ENCODE measurements at regions not wholly inside any gene's neighbourhood (a gene's known extent, or its start where the extent isn't known, plus 50 kb on each side); places are given as distances from the start of the nearest gene placed in this dataset.

DNA sequence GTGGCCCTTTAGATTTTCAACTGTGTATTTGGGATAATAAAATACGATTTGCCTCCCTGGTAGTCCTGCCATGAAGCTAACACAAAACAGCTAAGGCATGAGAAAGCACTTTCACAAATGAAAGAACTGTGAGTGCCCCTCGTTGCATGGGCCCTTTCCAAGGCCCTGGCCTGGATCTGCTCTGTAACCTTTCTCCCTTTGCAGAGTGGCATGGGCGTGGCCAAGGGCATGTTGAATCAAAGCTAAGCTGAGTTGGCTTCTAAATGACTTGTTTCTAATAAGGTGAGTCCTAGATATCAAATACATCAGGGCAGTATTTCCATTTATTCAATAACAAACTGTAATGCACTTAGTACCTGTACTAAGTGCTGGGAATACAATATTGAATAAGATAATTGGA, 78.7 kb upstream of the PTPN3 start:
- no peaks in the 10 kb centered on the region for H3K36me3 Mint-ChIP-seq (ENCODE audit: insufficient read depth)
- no peak overlapping the region for H3K4me3 Mint-ChIP-seq
- H3K4me1 Mint-ChIP-seq, result no peaks in the 10 kb centered on the region
- H3K27me3 Mint-ChIP-seq, result no peaks in the 10 kb centered on the region
- DNase-seq (ENCODE audit: low spot score in 2 of 2) (no peak), ATAC-seq (replicated peaks; ENCODE audit: extremely low read depth, poor library complexity, severe bottlenecking) (no peak)
- no peak overlapping the region for H3K27ac Mint-ChIP-seq (ENCODE audit: low read depth)
- no peaks in the 10 kb centered on the region for H3K9me3 Mint-ChIP-seq

DNA sequence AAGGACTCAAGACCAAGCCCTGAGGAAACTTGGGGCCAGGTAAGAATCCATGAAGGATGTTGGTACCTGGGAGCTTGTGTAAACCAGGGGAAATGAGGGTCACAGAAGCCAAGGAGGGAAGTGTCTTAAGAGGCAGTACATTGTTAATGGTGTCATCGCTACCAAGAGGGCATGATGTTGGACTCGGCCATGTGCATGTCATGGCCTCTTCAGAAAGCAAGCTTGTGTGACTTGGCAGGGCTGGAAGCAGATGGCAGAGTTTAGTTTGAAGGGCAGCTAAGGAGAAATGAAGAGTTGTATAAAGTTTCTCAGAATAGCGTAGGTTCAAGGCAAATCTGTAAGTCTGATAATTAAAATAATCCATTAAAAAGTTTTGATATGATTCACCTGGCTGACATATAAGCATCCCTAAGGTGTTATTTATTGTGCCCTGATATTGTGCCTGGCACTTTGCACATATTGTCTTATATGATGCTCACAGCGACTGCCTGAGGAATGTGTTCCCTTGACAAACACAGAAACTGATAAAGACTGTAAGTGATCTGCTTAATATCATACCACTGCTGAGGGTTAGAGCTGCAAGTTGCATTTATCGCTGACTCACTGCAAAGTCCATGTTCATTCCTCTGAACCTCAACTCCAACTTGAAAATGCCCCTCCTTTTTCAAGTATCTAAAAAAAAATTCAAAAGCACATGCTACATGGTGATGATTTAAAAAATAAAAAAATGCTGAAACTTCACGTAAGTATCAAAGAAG, 81.3 kb upstream of the PTPN3 start:
- Mint-ChIP-seq H3K4me3 (no peak overlapping the region), H3K27me3 (peaks cover 4% of the 10 kb centered on the region), H3K9me3 (no peaks in the 10 kb centered on the region), H3K4me1 (no peaks in the 10 kb centered on the region), H3K27ac (ENCODE audit: low read depth) (no peak overlapping the region), H3K36me3 (ENCODE audit: insufficient read depth) (no peaks in the 10 kb centered on the region)
- DNase-seq (ENCODE audit: low spot score in 2 of 2) (no peak), ATAC-seq (replicated peaks; ENCODE audit: extremely low read depth, poor library complexity, severe bottlenecking) (no peak)

DNA sequence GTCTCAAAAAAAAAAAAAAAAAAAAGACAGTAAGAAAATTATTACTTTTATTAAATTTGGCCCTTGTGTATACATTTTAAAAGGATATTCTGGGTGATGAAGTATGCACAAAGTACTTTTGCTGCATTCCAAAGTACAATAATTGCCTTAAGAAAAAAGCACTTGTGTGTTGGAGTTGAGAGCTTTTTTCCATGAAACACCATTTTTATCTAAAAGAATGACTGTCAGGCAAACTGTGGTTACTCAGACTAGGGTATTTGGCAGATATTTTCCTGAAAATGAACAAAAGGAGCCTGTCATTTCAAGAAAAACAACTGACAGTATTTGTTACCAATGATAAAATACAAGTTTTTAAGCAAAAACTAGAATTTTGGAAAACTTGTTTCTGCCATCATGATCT, 84.3 kb upstream of the PTPN3 start:
- H3K27me3 Mint-ChIP-seq, result peaks cover 21% of the 10 kb centered on the region
- ATAC-seq (replicated peaks; ENCODE audit: extremely low read depth, poor library complexity, severe bottlenecking) (no peak), DNase-seq (ENCODE audit: low spot score in 2 of 2) (no peak)
- H3K9me3 Mint-ChIP-seq, result no peaks in the 10 kb centered on the region
- no peak overlapping the region for H3K27ac Mint-ChIP-seq (ENCODE audit: low read depth)
- no peak overlapping the region for H3K4me3 Mint-ChIP-seq
- H3K4me1 Mint-ChIP-seq, result no peaks in the 10 kb centered on the region
- no peaks in the 10 kb centered on the region for H3K36me3 Mint-ChIP-seq (ENCODE audit: insufficient read depth)

DNA sequence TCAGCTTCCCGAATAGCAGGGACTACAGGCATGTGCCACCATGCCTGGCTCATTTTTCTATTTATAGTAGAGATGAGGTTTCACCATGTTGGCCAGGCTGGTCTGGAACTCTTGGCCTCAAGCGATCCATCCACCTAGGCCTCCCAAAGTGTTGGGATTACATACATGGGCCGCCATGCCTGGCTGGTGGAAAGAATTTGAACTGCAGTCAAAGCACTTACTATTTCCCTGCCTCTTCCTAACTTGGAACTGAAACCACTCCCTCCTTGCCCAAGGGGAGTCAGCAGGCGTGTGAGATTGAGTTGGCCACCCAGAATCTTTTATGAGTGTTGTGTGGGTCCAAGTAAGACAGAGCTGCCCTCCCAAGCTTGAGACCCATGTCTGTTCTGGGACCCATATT, 86.1 kb upstream of the PTPN3 start:
- DNase-seq (ENCODE audit: low spot score in 2 of 2) (no peak), ATAC-seq (replicated peaks; ENCODE audit: extremely low read depth, poor library complexity, severe bottlenecking) (no peak)
- H3K36me3 Mint-ChIP-seq (ENCODE audit: insufficient read depth), result no peaks in the 10 kb centered on the region
- H3K4me1 Mint-ChIP-seq, result no peaks in the 10 kb centered on the region
- peaks cover 21% of the 10 kb centered on the region for H3K27me3 Mint-ChIP-seq
- H3K27ac Mint-ChIP-seq (ENCODE audit: low read depth), result no peak overlapping the region
- peaks cover 1% of the 10 kb centered on the region for H3K9me3 Mint-ChIP-seq
- no peak overlapping the region for H3K4me3 Mint-ChIP-seq

DNA sequence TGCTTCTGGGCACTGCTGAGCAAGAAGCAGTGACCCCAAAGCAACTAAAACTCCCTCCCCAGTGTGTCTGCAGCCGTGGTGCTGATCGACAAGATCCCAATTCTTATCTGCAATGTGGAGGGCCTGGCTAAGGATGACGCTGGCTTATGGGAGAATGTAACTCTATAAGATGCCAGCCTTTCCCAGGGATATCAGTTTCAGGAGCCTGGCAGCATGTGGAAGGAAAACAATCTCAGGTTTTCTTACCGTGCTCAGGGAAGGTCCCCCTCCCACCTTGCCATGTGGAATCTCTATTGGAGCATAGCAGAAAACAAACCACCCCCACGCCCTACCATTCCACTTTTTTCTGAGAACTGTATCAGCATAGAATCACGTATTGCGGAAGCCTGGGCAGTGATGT, 87.7 kb upstream of the PTPN3 start:
- no peak overlapping the region for H3K4me3 Mint-ChIP-seq
- ATAC-seq (replicated peaks; ENCODE audit: extremely low read depth, poor library complexity, severe bottlenecking) (no peak), DNase-seq (ENCODE audit: low spot score in 2 of 2) (no peak)
- H3K27me3 Mint-ChIP-seq, result peaks cover 21% of the 10 kb centered on the region
- no peak overlapping the region for H3K27ac Mint-ChIP-seq (ENCODE audit: low read depth)
- no peaks in the 10 kb centered on the region for H3K4me1 Mint-ChIP-seq
- H3K9me3 Mint-ChIP-seq, result peaks cover 12% of the 10 kb centered on the region
- no peaks in the 10 kb centered on the region for H3K36me3 Mint-ChIP-seq (ENCODE audit: insufficient read depth)

DNA sequence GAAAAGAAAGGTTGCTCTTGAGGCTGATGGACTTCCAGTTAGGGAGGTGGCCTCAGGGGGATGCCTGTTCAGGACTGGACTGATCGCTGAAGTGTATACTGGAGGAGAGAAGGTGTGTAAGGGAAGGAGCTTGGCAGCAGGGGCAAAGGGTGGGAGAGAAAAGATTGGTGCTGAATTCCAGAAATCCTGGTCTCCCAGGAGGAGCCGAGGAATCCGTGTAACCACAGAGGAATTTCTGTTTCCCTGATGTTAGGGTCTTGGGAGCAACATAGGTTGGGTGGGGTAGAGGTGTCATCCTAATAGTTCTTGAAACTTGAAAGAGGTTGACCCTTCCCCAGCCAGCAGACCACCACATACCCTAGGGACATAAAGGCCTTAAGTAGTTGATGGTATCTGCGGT, 88.9 kb upstream of the PTPN3 start:
- ATAC-seq (replicated peaks; ENCODE audit: extremely low read depth, poor library complexity, severe bottlenecking) (no peak), DNase-seq (ENCODE audit: low spot score in 2 of 2) (no peak)
- Mint-ChIP-seq H3K27me3 (peaks cover 21% of the 10 kb centered on the region), H3K4me1 (no peaks in the 10 kb centered on the region), H3K9me3 (peaks cover 12% of the 10 kb centered on the region), H3K4me3 (no peak overlapping the region), H3K27ac (ENCODE audit: low read depth) (no peak overlapping the region), H3K36me3 (ENCODE audit: insufficient read depth) (no peaks in the 10 kb centered on the region)

DNA sequence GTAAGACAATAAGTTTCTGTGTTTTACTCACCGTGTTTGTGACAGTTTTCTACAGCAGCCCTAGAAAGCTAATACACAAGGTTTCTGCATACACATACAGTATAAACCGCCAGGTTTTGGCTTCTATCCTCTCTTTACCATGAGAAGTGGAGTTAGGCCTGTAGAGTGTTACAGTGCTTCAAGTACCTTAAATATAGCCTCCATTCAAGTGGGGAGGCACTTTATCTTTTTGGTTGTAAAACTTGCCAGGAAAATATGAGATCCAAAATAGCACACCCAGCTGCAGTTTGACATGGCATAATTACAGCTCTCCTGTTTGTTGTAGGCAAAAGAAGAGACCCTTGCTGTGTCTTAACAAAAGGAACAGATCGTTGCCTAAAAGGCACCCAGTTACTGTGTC, 90.3 kb upstream of the PTPN3 start:
- no peak for ATAC-seq (replicated peaks; ENCODE audit: extremely low read depth, poor library complexity, severe bottlenecking)
- DNase-seq (ENCODE audit: low spot score in 2 of 2), result no peak
- Mint-ChIP-seq H3K27me3 (peaks cover 25% of the 10 kb centered on the region), H3K4me1 (no peaks in the 10 kb centered on the region), H3K36me3 (ENCODE audit: insufficient read depth) (no peaks in the 10 kb centered on the region), H3K4me3 (no peak overlapping the region), H3K9me3 (peaks cover 12% of the 10 kb centered on the region), H3K27ac (ENCODE audit: low read depth) (no peak overlapping the region)

DNA sequence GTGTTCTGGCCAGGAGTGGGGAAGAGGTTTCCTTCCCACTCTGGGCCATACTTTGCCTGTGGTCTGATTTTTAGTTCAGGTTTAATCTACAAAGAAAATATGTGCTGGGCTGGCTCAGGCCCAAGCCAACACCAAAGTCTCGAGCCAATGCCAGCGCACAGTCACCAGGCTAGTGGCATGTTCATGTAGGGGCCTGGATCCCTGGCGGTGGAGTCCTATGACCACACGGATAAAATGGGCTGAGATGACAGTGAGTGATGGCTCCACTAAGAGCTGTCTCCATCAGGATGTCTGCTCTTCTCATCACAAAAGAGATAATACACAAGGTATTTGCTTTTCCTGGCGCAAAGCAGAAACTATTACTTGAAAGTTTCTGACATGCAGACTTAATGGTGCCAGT, 92.9 kb upstream of the PTPN3 start:
- no peak for ATAC-seq (replicated peaks; ENCODE audit: extremely low read depth, poor library complexity, severe bottlenecking)
- peaks cover 23% of the 10 kb centered on the region for H3K9me3 Mint-ChIP-seq

DNA sequence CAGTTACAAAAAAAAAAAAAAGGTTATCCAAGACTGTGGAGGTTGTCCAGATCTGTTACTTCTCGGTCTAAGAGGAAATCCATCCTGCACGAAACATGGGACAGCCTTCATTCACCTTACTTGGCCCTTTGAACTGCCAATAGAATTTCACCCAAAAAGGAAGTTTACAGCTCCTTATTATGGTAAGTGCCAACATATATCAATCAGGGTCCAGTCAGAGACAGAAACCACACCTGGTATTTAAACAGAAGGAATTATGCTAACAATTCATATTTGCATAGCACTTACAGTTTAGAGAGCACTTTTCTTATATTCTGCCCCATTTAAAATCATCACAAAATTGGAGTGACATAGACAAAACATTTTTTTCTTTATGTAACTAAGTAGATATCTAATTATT, 93.6 kb upstream of the PTPN3 start:
- no peaks in the 10 kb centered on the region for H3K4me1 Mint-ChIP-seq
- H3K9me3 Mint-ChIP-seq, result peaks cover 23% of the 10 kb centered on the region
- no peak for DNase-seq (ENCODE audit: low spot score in 2 of 2)
- H3K27me3 Mint-ChIP-seq, result peaks cover 21% of the 10 kb centered on the region
- H3K36me3 Mint-ChIP-seq (ENCODE audit: insufficient read depth), result peaks cover 1% of the 10 kb centered on the region
- no peak for ATAC-seq (replicated peaks; ENCODE audit: extremely low read depth, poor library complexity, severe bottlenecking)
- H3K27ac Mint-ChIP-seq (ENCODE audit: low read depth), result no peak overlapping the region
- H3K4me3 Mint-ChIP-seq, result no peak overlapping the region

More for the DNA sequence above, 92.9 kb upstream of the PTPN3 start:
- H3K4me3 Mint-ChIP-seq, result no peak overlapping the region
- no peak overlapping the region for H3K27ac Mint-ChIP-seq (ENCODE audit: low read depth)
- no peak for DNase-seq (ENCODE audit: low spot score in 2 of 2)
- H3K36me3 Mint-ChIP-seq (ENCODE audit: insufficient read depth), result no peaks in the 10 kb centered on the region
- peaks cover 25% of the 10 kb centered on the region for H3K27me3 Mint-ChIP-seq
- H3K4me1 Mint-ChIP-seq, result no peaks in the 10 kb centered on the region

DNA sequence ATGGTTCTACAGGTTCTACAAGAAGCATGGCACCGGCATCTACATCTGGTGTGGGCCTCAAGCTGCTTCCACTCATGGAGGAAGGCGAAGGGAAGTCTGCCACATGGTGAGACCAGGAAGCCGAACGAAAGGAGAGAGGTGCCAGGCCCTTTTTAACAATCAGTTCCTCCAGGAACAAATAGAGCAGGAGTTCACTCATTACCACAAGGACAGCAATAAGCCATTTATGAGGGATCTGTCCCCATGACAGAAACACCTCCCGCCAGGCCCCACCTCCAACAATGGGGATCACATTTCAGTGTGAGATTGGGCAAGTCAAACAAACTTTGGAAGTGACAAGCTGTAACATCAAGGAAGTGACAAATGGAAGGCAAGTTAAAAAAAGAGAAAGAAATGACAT, 95.5 kb upstream of the PTPN3 start:
- H3K9me3 Mint-ChIP-seq, result peaks cover 23% of the 10 kb centered on the region
- no peak for DNase-seq (ENCODE audit: low spot score in 2 of 2)
- no peak overlapping the region for H3K27ac Mint-ChIP-seq (ENCODE audit: low read depth)
- H3K27me3 Mint-ChIP-seq, result peaks cover 17% of the 10 kb centered on the region
- ATAC-seq (replicated peaks; ENCODE audit: extremely low read depth, poor library complexity, severe bottlenecking), result no peak
- no peak overlapping the region for H3K4me3 Mint-ChIP-seq
- no peaks in the 10 kb centered on the region for H3K4me1 Mint-ChIP-seq
- peaks cover 1% of the 10 kb centered on the region for H3K36me3 Mint-ChIP-seq (ENCODE audit: insufficient read depth)

DNA sequence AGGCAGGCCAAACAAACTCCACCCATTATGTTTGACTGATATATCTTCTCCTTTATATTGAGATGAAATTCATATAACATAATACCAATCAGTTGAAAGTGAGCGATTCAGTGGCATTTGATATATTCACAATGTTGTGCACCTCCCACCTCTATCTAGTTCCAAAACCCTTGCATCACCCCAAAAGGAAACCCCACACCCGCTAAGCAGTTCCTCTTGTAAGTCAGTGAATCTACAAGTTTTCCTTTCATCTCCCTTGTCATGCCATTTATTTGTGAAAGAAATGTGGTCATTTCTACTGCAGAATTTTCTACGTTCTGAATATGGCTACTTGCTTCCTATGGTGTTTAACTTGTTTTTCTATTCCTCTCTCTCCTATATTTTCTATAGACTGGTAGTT, 99.4 kb upstream of the PTPN3 start:
- no peak overlapping the region for H3K27ac Mint-ChIP-seq (ENCODE audit: low read depth)
- H3K36me3 Mint-ChIP-seq (ENCODE audit: insufficient read depth), result peaks cover 1% of the 10 kb centered on the region
- ATAC-seq (replicated peaks; ENCODE audit: extremely low read depth, poor library complexity, severe bottlenecking) (no peak), DNase-seq (ENCODE audit: low spot score in 2 of 2) (no peak)
- H3K9me3 Mint-ChIP-seq, result peaks cover 11% of the 10 kb centered on the region
- H3K27me3 Mint-ChIP-seq, result peaks cover 17% of the 10 kb centered on the region
- no peaks in the 10 kb centered on the region for H3K4me1 Mint-ChIP-seq
- no peak overlapping the region for H3K4me3 Mint-ChIP-seq

DNA sequence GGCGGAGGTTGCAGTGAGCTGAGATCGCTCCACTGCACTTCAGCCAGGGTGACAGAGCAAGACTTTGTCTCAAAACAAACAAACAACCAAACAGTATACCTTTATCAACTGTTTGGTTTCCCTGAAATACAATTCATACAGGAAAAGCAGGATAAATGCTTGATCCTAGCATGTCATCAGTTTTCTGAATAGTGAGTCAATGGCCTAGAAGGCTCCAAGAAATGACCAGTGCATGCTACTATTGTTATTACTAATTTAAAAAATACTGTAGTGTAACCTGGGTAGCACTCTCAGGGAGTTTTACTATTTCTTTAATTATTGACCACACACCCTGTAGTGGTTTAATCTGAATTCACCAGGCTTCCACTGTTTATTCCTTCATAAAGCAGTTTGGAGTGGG, 101.0 kb upstream of the PTPN3 start:
- peaks cover 4% of the 10 kb centered on the region for H3K9me3 Mint-ChIP-seq
- no peak overlapping the region for H3K4me3 Mint-ChIP-seq
- no peak overlapping the region for H3K27ac Mint-ChIP-seq (ENCODE audit: low read depth)
- DNase-seq (ENCODE audit: low spot score in 2 of 2) (no peak), ATAC-seq (replicated peaks; ENCODE audit: extremely low read depth, poor library complexity, severe bottlenecking) (no peak)
- peaks cover 1% of the 10 kb centered on the region for H3K36me3 Mint-ChIP-seq (ENCODE audit: insufficient read depth)
- no peaks in the 10 kb centered on the region for H3K4me1 Mint-ChIP-seq
- H3K27me3 Mint-ChIP-seq, result peaks cover 5% of the 10 kb centered on the region

DNA sequence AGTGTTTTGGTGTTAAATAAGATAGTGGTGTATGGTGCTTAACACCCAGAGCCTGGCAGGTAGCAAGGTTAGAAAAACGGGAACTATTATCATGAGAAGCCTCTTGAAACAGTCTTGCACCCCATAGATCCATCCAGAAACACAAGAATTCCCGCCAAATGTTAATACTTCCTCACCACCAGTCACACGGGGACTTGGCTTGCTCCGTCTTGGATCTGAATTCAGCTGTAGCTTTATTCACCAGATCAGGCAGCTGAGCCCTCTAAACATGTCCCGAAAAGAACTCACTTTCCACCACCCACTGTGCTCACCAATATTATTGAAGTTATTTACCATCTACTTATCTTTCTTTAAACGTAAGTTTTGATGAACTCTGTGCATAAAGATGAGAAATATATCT, 101.6 kb upstream of the PTPN3 start:
- ATAC-seq (replicated peaks; ENCODE audit: extremely low read depth, poor library complexity, severe bottlenecking), result no peak
- H3K9me3 Mint-ChIP-seq, result no peaks in the 10 kb centered on the region
- no peaks in the 10 kb centered on the region for H3K27me3 Mint-ChIP-seq
- DNase-seq (ENCODE audit: low spot score in 2 of 2), result no peak
- no peaks in the 10 kb centered on the region for H3K4me1 Mint-ChIP-seq
- no peak overlapping the region for H3K4me3 Mint-ChIP-seq
- H3K27ac Mint-ChIP-seq (ENCODE audit: low read depth), result no peak overlapping the region
- H3K36me3 Mint-ChIP-seq (ENCODE audit: insufficient read depth), result peaks cover 1% of the 10 kb centered on the region

Measured in central memory CD8-positive, alpha-beta T cell (primary cell).